Stomach (tissue), 8 donors: ENCODE measurements at regions not wholly inside any gene's neighbourhood (a gene's known extent, or its start where the extent isn't known, plus 50 kb on each side); places are given as distances from the start of the nearest gene placed in this dataset.

Experiments used
- DNase-seq, 2 donors: peaks; one replicate each; pipeline versions ENCODE4 v3.0.0 to v3.0.0-alpha.2; 2013 to 2019
- H3K27ac ChIP-seq, 5 donors: fragments of 200-600 bp in 4 of 5; sonication (generic) in 4 of 5; one replicate each; pipeline ENCODE4 v1.5.1; 2013 to 2019; ENCODE audit warnings: mild to moderate bottlenecking in 1 of 5, moderate library complexity in 1 of 5
- H3K27me3 ChIP-seq, 3 donors: fragments of 200-600 bp; sonication (generic); one replicate each; pipeline ENCODE4 v1.5.1; 2017 to 2019; ENCODE audit warnings: mixed run types in 1 of 3
- H3K36me3 ChIP-seq, 4 donors: fragments of 200-600 bp; sonication (generic); 1 replicate in 3 of 4; 2 replicates in 1 of 4; pipeline ENCODE4 v1.5.1; 2016 to 2019
- H3K4me1 ChIP-seq, 4 donors: fragments of 200-600 bp; sonication (generic); one replicate each; pipeline ENCODE4 v1.5.1; 2016 to 2019
- H3K4me3 ChIP-seq, 4 donors: fragments of 200-600 bp; sonication (generic) in 3 of 4; one replicate each; pipeline ENCODE4 v1.5.1; 2016 to 2019; ENCODE audit warnings: mild to moderate bottlenecking in 1 of 4
- H3K9me3 ChIP-seq, 4 donors: fragments of 200-600 bp; sonication (generic); one replicate each; pipeline ENCODE4 v1.5.1; 2016 to 2019
- EP300 ChIP-seq: sonication (generic); formaldehyde crosslinking; IDR thresholded peaks from one replicate; pipeline ENCODE4 v1.6.1; 2017; ENCODE audit warnings: antibody characterized with exemption
- POLR2A ChIP-seq, 4 donors: fragments of 450-650 bp; IDR thresholded peaks; one replicate each; pipeline ENCODE4 v1.6.1; 2016; ENCODE audit warnings: antibody characterized with exemption in 4 of 4, control low read depth in 2 of 4, mild to moderate bottlenecking in 1 of 4, moderate library complexity in 1 of 4
- POLR2AphosphoS5 ChIP-seq, 3 donors: sonication (generic); formaldehyde crosslinking; IDR thresholded peaks; one replicate each; pipeline ENCODE4 v1.6.1; 2016; ENCODE audit warnings: antibody characterized with exemption in 3 of 3
- WGBS, 5 donors: extraction: QIAGEN DNeasy Blood & Tissue Kit in 3 of 5; methylation state at CpG; one replicate each; pipeline versions ENCODE4 v1.1.5 to v1.1.7; 2013 to 2018; 5-methylcytosine and 5-hydroxymethylcytosine counted together
- intact Hi-C: fragments of 100-400 bp; cut with DNase I; formaldehyde crosslinking; loops from one replicate; pipeline ENCODE4 v1.15.1; 2023; ENCODE audit warnings: low total_unique reads
- TF ChIP-seq, protein P1 (sequence below), 7 experiments: fragments of 450-650 bp in 4 of 7; fragments of 200-600 bp in 3 of 7; sonication (generic) in 3 of 7; IDR thresholded peaks; one replicate each; pipeline ENCODE4 v1.5.1; 2016 to 2019; ENCODE audit warnings: antibody characterized with exemption in 7 of 7, control low read depth in 2 of 7, mild to moderate bottlenecking in 1 of 7
- donor health status: healthy with polysubstance abuse.
- donor health status: Bipolar disorder and iron deficiency.
- donor health status: healthy.

DNA sequence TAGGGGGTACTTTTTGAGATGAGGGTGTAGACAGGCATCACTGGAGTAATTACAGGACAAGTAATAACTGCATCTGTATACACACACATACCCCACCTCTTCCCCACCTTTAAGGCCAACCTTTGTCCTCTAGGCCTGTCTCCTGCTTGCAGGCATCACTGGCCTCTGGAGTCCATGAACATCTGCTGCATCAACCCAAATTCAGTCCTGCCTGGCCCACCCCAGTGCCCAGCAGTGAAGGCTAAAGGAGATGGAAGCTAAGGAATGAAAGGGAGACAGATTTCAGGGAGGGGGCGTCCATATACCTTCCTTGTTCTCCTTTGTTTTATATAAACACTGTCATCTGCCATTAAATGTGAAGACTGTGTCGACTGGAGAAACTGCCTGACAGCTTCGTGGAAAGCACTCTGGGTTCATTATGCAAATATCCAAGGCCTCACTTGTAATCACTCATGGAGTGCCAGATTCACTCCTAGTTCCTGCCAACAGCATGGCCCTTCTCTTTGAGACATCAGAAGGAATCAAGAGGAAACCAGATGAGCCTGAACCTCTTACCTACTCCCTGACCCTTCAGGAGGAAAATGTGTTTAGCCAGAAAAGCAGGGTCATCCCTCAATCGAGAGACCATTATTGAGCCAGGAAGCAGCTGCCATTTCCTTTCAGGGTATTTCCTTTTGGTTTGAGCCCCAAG, 64.4 kb downstream of the SERPINA3 start:
- intact Hi-C loops, result no loop called here
- Histone ChIP-seq H3K9me3 (no peaks in the 10 kb centered on the region), H3K27ac (no peak overlapping the region), H3K4me1 (no peaks in the 10 kb centered on the region), H3K27me3 (peaks cover 0 to 41% (median 4%) of the 10 kb centered on the region in 3 donors), H3K36me3 (no peaks in the 10 kb centered on the region), H3K4me3 (no peak overlapping the region)
- TF ChIP-seq POLR2AphosphoS5 (IDR thresholded peaks at IDR 0.05) (no peak), POLR2A (IDR thresholded peaks at IDR 0.05) (no peak), EP300 (no peak)
- TF ChIP-seq, protein P1, sequence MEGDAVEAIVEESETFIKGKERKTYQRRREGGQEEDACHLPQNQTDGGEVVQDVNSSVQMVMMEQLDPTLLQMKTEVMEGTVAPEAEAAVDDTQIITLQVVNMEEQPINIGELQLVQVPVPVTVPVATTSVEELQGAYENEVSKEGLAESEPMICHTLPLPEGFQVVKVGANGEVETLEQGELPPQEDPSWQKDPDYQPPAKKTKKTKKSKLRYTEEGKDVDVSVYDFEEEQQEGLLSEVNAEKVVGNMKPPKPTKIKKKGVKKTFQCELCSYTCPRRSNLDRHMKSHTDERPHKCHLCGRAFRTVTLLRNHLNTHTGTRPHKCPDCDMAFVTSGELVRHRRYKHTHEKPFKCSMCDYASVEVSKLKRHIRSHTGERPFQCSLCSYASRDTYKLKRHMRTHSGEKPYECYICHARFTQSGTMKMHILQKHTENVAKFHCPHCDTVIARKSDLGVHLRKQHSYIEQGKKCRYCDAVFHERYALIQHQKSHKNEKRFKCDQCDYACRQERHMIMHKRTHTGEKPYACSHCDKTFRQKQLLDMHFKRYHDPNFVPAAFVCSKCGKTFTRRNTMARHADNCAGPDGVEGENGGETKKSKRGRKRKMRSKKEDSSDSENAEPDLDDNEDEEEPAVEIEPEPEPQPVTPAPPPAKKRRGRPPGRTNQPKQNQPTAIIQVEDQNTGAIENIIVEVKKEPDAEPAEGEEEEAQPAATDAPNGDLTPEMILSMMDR (IDR thresholded peaks at IDR 0.05), result no peak
- WGBS, 5 donors, result 44 to 57% (median 55%) methylated on average over 4 of the region's 4 CpGs
- no peak for DNase-seq

DNA sequence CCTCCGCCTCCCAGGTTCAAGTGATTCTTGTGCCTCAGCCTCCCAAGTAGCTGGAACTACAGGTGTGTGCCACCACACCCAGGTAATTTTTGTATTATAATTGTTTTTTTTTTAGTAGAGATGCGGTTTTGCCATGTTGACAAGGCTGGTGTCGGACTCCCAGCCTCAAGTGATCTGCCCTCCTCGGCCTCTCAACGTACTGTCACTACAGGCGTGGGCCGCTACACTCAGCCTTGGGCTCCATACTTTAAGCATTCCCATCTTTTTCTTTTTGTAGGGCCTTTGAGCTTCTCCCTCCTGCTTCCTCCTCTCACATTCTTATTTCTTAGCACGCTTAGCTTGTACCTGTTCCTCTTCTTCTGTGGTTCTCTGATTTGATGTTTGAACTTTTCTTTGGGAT, 62.8 kb downstream of the SERPINA3 start:
- TF ChIP-seq, protein P1 (IDR thresholded peaks at IDR 0.05), result no peak
- TF ChIP-seq EP300 (no peak), POLR2A (IDR thresholded peaks at IDR 0.05) (no peak), POLR2AphosphoS5 (IDR thresholded peaks at IDR 0.05) (no peak)
- H3K36me3 ChIP-seq, result no peaks in the 10 kb centered on the region
- peak in 1 of 2 donors; percentile 13 for DNase-seq
- H3K27ac ChIP-seq, result no peak overlapping the region
- no peaks in the 10 kb centered on the region for H3K9me3 ChIP-seq
- H3K4me3 ChIP-seq, result no peak overlapping the region
- WGBS, 5 donors, result 90 to 96% (median 93%) methylated on average over 8 of the region's 8 CpGs
- peaks cover 0 to 33% (median 4%) of the 10 kb centered on the region in 3 donors for H3K27me3 ChIP-seq
- intact Hi-C loops, result no loop called here
- no peaks in the 10 kb centered on the region for H3K4me1 ChIP-seq

GRCh38 chr14:94673781-94674231, 61.6 kb downstream of the SERPINA3 start:
- Histone ChIP-seq H3K27ac (no peak overlapping the region), H3K36me3 (no peaks in the 10 kb centered on the region), H3K9me3 (no peaks in the 10 kb centered on the region), H3K27me3 (peaks cover 0 to 33% (median 4%) of the 10 kb centered on the region in 3 donors), H3K4me3 (no peak overlapping the region), H3K4me1 (no peaks in the 10 kb centered on the region)
- 39 to 60% (median 52%) methylated on average over 12 of the region's 12 CpGs for WGBS, 5 donors
- intact Hi-C loops, result no loop called here
- DNase-seq, result peak in 1 of 2 donors; percentile 22
- no peak for TF ChIP-seq POLR2AphosphoS5 (IDR thresholded peaks at IDR 0.05)
- TF ChIP-seq POLR2A (IDR thresholded peaks at IDR 0.05), result no peak
- TF ChIP-seq, protein P1 (IDR thresholded peaks at IDR 0.05), result no peak
- no peak for TF ChIP-seq EP300
